BE2C (cell line): ENCODE measurements at regions not wholly inside any gene's neighbourhood (a gene's known extent, or its start where the extent isn't known, plus 50 kb on each side); places are given as distances from the start of the nearest gene placed in this dataset.

Experiments used
- DNase-seq: peaks from one replicate; pipeline ENCODE4 v3.0.0-alpha.2; 2020
- H3K27me3 ChIP-seq: fragments of 250-450 bp; sonication (Bioruptor Pico); 2 replicates; pipeline ENCODE4 v1.5.1; 2020; ENCODE audit warnings: mild to moderate bottlenecking
- H3K36me3 ChIP-seq: fragments of 250-450 bp; sonication (Bioruptor Pico); 2 replicates; pipeline ENCODE4 v1.5.1; 2020; ENCODE audit warnings: mild to moderate bottlenecking
- H3K4me1 ChIP-seq: fragments of 250-450 bp; sonication (Bioruptor Pico); 2 replicates; pipeline ENCODE4 v1.5.1; 2020
- H3K4me3 ChIP-seq: 2 replicates; pipeline ENCODE4 v1.5.1; 2011; ENCODE audit warnings: low read depth, low read length
- H3K9me3 ChIP-seq: fragments of 250-450 bp; sonication (Bioruptor Pico); 2 replicates; pipeline ENCODE4 v1.5.1; 2020
- TF ChIP-seq, protein P1 (sequence below): IDR thresholded peaks from 2 replicates; pipeline ENCODE4 v1.5.1; 2012; ENCODE audit warnings: mild to moderate bottlenecking, low read depth, low read length

DNA sequence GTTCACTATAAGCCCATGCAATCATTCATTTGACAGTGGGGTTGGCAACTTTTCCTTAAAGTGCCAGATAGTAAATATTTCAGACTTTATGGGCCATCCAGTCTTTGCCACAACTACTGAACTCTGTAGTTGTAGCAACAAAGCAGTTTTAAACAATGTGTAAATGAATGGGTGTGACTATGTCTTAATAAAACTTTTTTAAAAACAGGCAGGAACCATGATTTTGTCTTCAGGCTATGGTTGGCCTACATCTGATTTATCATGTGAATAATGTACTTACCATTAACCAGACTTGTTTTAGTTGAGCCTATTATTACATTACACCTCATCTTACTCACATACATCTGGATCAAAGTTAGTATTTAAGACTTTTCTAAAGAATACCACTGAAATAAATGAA is 361.6 kb downstream of the GABRG2 start:
- no peak for DNase-seq
- Histone ChIP-seq H3K36me3 (no peaks in the 10 kb centered on the region), H3K4me1 (no peaks in the 10 kb centered on the region), H3K27me3 (no peaks in the 10 kb centered on the region), H3K4me3 (no peak overlapping the region), H3K9me3 (no peaks in the 10 kb centered on the region)
- TF ChIP-seq, protein P1, sequence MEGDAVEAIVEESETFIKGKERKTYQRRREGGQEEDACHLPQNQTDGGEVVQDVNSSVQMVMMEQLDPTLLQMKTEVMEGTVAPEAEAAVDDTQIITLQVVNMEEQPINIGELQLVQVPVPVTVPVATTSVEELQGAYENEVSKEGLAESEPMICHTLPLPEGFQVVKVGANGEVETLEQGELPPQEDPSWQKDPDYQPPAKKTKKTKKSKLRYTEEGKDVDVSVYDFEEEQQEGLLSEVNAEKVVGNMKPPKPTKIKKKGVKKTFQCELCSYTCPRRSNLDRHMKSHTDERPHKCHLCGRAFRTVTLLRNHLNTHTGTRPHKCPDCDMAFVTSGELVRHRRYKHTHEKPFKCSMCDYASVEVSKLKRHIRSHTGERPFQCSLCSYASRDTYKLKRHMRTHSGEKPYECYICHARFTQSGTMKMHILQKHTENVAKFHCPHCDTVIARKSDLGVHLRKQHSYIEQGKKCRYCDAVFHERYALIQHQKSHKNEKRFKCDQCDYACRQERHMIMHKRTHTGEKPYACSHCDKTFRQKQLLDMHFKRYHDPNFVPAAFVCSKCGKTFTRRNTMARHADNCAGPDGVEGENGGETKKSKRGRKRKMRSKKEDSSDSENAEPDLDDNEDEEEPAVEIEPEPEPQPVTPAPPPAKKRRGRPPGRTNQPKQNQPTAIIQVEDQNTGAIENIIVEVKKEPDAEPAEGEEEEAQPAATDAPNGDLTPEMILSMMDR: no peak

DNA sequence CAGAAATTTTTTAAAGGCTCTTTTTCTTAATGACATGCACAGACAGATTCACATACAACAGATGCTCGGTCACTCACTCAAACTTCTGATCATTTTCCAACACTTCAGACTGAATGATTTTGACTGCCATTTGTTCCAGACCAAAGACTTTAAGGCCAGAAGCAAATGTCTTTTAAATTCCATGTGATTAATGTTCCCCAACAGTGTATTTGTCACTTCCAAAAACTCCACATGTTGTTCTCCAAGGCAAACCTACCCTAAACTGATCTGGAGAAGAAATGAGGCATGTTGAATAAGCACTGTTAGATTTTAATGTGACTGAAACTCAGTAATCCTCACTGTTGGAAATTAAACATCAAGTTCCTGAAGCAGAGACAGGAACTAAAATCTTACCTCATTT is 366.7 kb downstream of the GABRG2 start:
- TF ChIP-seq, protein P1: no peak
- Histone ChIP-seq H3K36me3 (no peaks in the 10 kb centered on the region), H3K4me1 (no peaks in the 10 kb centered on the region), H3K4me3 (no peak overlapping the region), H3K27me3 (no peaks in the 10 kb centered on the region), H3K9me3 (no peaks in the 10 kb centered on the region)
- DNase-seq: no peak

DNA sequence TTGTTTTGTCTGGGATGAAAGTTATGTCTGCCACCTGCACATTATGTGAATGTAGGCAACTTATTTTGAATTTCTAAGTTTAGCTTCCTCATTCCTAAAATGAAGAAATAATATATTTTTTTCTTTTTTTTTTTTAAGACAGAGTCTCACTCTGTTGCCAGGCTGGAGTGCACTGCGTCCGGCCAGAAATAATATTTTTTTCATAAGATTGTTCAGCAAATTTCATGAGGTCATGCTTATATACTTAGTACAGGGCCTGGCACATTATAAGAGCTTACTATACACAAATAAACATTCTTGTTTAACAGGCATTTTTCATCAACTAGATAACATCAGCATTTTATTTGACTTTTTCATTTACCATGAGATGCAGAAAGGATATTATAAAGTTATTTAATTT is 368.5 kb downstream of the GABRG2 start:
- Histone ChIP-seq H3K4me1 (no peaks in the 10 kb centered on the region), H3K4me3 (no peak overlapping the region), H3K9me3 (no peaks in the 10 kb centered on the region), H3K36me3 (no peaks in the 10 kb centered on the region), H3K27me3 (no peaks in the 10 kb centered on the region)
- no peak for DNase-seq
- TF ChIP-seq, protein P1: no peak

DNA sequence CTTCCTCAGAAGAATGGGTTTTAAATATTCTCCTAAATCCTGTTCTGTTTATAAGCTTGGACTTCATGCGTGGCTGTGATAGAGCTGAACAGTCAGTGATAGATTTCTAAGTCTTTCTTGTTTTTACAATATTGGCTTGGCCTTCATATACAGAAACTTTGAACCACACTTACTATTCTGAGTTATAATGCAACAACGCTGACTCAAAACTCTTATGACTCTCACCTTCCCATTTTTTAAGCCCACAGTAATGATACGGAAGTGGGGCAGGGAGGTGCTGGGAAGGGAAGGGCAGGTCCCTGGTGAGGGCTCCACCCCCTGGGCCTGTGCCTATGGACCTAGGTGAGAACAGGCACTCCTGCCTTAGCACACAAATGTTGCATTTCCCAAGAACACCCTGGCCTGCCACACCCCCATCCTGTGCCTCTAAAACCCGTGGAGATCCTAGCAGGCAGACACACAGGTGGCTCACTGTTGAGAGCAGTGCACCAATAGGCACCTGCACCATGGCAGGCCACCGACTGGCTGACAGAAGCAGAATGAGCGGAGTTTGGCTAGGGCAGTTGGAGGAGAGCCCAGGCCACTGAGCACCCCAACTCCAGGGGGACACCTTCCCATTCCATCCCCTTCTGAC is 376.7 kb downstream of the GABRG2 start:
- Histone ChIP-seq H3K4me1 (no peaks in the 10 kb centered on the region), H3K36me3 (no peaks in the 10 kb centered on the region), H3K9me3 (no peaks in the 10 kb centered on the region), H3K27me3 (no peaks in the 10 kb centered on the region), H3K4me3 (no peak overlapping the region)
- DNase-seq: no peak
- TF ChIP-seq, protein P1: no peak

DNA sequence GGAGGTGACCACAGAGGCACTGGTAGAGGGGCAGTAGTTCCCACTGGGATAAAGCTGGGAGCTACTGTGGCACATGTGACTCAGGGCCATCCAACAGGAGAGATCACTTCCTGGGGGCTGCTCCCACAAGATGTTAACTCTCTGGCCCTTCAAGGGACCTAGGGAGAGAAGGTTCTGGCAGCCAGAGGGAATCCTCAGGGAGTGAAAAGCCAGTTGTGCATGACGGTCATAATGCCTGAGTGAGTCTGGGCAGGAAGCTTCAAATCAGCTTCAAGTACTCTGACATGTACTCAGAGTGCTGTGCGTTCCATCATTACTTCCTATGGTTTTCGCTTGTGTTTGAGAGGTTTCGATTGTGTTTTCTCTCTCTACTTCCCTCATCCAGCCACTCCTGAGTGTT is 388.5 kb downstream of the GABRG2 start:
- TF ChIP-seq, protein P1: no peak
- DNase-seq: no peak
- Histone ChIP-seq H3K4me1 (no peaks in the 10 kb centered on the region), H3K27me3 (no peaks in the 10 kb centered on the region), H3K4me3 (no peak overlapping the region), H3K36me3 (no peaks in the 10 kb centered on the region), H3K9me3 (no peaks in the 10 kb centered on the region; the same call in 1 of the 2 replicates)

DNA sequence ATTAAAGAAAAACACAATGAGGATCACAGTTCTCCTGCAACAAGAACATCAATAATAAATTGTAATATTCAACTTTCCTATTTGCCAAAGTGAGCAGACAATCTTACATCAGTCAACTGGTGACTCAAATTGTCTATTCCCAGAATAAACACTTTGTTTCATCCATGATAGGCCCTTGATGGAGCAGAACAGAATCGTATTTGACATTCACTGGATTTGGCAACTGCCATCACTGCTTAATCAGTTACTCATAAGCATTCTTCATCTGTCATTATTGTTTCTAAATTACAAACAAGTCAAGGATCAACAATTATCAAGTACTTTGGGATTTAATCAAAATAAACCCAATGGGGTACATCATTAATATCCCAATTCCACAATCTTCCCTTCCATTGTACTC is 398.4 kb downstream of the GABRG2 start:
- H3K4me1 ChIP-seq: no peaks in the 10 kb centered on the region; the same call in 1 of the 2 replicates
- no peak for DNase-seq
- H3K4me3 ChIP-seq: no peak overlapping the region
- H3K36me3 ChIP-seq: no peaks in the 10 kb centered on the region
- no peaks in the 10 kb centered on the region; the same call in 1 of the 2 replicates for H3K9me3 ChIP-seq
- TF ChIP-seq, protein P1: no peak
- H3K27me3 ChIP-seq: no peaks in the 10 kb centered on the region
